GM21423 (cell line): ENCODE measurements at regions not wholly inside any gene's neighbourhood (a gene's known extent, or its start where the extent isn't known, plus 50 kb on each side); places are given as distances from the start of the nearest gene placed in this dataset.
"Not testable (repeated sequence)": the region's sequence is repeated elsewhere in the genome, so short reads cannot be mapped to it uniquely, and the experiment has no call there.

Experiments
- ATAC-seq: cut with Tn5 transposase; IDR thresholded peaks from one replicate; pipeline ENCODE4 v1.9.1; 2021; ENCODE audit warnings: mild to moderate bottlenecking, moderate library complexity; ENCODE audit not compliant: unreplicated experiment

DNA sequence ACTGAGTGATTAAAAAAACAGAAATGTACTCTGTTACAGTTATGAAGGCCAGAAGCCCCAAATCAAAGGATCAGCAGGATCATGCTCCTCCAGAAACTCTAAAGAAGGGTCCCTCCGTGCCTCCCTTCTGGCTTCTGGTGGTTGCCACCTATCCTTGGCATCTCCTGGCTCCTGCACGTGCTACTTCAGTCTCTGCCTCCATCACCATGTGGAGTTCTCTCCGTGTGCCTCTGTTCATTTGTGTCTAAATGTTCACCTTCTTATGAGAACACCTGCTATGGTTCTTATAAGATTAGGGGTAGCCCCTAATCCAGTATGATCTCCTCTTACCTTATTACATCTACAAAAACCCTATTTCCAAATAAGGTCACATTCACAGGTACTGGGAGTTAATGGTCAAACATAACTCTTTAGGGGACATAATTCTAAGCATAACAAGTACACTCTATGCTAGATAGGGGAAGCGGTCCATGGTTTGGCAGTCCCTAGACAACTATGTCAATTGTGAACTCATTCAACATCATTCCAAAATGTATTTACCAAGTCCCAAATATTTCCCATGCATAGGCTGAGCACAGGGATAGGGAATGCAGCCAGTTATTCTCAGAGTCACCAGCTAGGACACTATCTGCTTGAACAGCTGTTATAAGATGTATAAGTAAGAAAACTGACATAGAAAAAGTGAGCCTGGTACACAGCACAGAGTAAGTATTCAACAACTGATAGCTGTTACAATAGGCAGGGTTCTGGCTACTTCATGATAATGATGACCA, 295.5 kb upstream of the BOD1L1 start:
- no peak for ATAC-seq

DNA sequence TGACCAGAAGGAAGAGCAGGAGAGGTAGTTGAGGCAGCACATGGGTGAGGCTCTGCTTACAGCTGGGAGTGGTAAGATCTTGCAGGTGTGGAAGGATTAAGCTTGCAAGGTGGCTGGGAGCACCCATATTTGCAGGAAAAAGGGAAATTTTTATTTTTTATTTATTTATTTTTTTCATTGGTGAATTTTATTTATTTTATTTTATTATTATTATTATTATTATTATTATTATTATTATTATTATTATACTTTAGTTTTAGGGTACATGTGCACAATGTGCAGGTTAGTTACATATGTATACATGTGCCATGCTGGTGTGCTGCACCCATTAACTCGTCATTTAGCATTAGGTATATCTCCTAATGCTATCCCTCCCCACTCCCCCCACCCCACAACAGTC, 297.4 kb upstream of the BOD1L1 start:
- ATAC-seq, result not testable (repeated sequence)

- no peak for ATAC-seq
Measured at GRCh38 chr4:13928214-13928613, 300.7 kb upstream of the BOD1L1 start.

- no peak for ATAC-seq
Measured at GRCh38 chr4:13930155-13930554, 302.6 kb upstream of the BOD1L1 start.

DNA sequence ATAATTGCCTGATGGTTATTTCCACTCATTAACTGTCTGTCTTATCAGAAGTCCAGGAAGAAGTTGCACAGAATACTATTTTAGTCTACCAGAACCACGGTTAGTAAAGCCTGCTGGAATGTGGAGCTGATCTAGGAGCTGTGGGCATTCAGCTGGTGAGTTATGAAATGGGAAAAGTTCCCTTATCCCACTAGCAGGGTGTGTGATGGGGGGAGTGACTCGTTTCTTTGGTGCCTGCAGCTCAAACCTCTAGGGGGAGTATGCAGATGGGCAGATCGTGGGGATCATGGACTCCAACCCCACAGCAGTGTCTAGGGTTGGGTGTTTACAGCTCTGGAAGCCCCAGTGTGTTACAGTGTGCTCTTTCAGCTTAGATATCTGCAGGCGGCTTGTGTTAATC, 305.7 kb upstream of the BOD1L1 start:
- ATAC-seq, result no peak

- ATAC-seq, result no peak
Measured at GRCh38 chr4:13938299-13938698, 310.8 kb upstream of the BOD1L1 start.

- no peak for ATAC-seq
Measured at GRCh38 chr4:13940921-13941320, 313.4 kb upstream of the BOD1L1 start.

- no peak for ATAC-seq
Measured at GRCh38 chr4:13942977-13943376, 315.5 kb upstream of the BOD1L1 start.

- ATAC-seq, result no peak
Measured at GRCh38 chr4:13944095-13944511, 316.6 kb upstream of the BOD1L1 start.

- no peak for ATAC-seq
Measured at GRCh38 chr4:13947921-13948320, 320.4 kb upstream of the BOD1L1 start.

- ATAC-seq, result no peak
Measured at GRCh38 chr4:13950491-13950890, 323.0 kb upstream of the BOD1L1 start.

- ATAC-seq, result no peak
Measured at GRCh38 chr4:13953083-13953482, 325.6 kb upstream of the BOD1L1 start.

DNA sequence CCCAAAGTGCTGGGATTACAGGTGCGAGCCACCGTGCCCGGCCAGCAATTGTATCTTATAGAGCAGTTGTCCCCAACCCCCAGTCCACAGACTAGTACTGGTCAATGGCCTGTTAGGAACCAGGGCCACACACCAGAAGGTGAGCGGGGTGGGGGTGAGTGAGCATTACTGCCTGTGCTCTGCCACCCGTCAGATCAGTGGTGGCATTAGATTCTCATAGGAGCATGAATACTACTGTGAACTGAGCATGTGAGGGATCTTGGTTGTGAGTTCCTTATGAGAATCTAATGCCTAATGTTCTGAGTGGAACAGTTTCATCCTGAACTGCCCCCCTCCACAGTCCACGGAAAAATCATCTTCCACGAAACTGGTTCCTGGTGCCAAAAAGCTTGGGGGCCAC, 328.0 kb upstream of the BOD1L1 start:
- no peak for ATAC-seq

- ATAC-seq, result no peak
Measured at GRCh38 chr4:13956947-13957346, 329.4 kb upstream of the BOD1L1 start.

DNA sequence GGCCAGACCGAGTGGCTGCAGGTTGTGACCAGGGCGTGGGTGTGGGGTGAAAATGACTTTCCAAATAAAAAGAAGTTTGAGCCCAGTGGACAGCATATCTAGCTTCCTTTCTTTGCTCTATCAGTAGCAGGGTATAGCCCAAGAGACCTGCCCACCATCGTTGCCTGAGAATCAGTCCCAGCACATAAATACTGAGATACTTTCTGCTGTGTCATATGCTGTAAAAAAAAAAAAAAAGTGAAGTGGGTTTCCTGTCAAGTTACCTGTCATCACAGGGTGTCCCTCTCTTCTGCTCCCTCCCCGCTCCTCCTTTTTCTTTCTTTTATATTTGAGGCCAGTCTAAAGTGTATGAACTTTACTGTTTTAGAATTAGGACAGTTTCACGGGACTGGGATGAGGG, 330.3 kb upstream of the BOD1L1 start:
- ATAC-seq, result no peak

DNA sequence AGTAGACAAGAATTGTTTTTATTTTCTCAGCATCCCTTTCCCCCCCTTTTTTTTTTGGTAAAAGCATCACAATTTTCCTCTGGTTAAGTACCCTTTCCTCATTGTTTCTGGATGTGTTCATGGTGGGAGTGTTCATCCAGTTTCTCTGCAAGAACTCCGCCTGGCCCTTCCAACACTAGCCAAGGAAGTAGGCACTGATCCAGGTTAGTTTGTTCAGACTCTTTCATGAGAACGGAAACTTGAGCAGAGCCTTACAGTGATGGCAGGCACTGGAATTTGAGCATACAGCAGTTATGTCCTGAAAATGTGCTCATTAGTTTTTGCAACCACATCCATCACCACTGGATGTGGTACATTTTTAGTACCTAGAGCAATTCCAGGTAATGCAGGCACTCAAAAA, 336.1 kb upstream of the BOD1L1 start:
- ATAC-seq, result no peak

- ATAC-seq, result no peak
Measured at GRCh38 chr4:13966231-13967195, 339.0 kb upstream of the BOD1L1 start.

DNA sequence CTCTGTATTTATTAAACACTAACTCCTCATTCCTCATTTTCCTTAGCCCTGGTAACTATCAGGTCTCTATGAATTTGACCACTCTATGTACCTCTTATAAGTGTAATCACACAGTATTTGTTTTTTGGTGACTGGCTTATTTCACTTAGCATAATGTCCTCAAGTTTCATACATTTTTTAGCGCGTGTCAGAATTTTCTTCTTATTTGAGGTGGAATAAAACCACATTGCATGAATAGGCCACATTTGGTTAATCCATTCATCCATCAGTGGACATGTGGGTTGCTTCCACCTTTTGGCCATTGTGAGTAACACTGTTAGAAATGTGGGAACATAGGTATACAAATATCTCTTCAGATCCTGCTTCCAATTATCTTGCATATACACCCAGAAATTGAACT, 341.2 kb upstream of the BOD1L1 start:
- no peak for ATAC-seq

GRCh38 chr4:13970349-13970748, 342.8 kb upstream of the BOD1L1 start:
- ATAC-seq, result no peak

GRCh38 chr4:13977746-13978145, 350.2 kb upstream of the BOD1L1 start:
- no peak for ATAC-seq

- ATAC-seq, result peak; percentile 82
Measured at GRCh38 chr4:13980317-13981310, 353.1 kb upstream of the BOD1L1 start.
